Nephron (organoid): ENCODE measurements at regions not wholly inside any gene's neighbourhood (a gene's known extent, or its start where the extent isn't known, plus 50 kb on each side); places are given as distances from the start of the nearest gene placed in this dataset.

Experiments used
- H3K27ac Mint-ChIP-seq, 3 experiments: 2 replicates each; pipeline ENCODE4 v1.8.0; 2020; ENCODE audit warnings: mixed read lengths in 3 of 3, mild to moderate bottlenecking in 2 of 3, moderate library complexity in 1 of 3
- H3K27me3 Mint-ChIP-seq: 2 replicates; pipeline ENCODE4 v1.8.0; 2021; ENCODE audit warnings: low read depth, mild to moderate bottlenecking, moderate library complexity, mixed read lengths
- H3K36me3 Mint-ChIP-seq: 2 replicates; pipeline ENCODE4 v1.8.0; 2020; ENCODE audit warnings: low read depth, mixed read lengths
- H3K4me1 Mint-ChIP-seq: 2 replicates; pipeline ENCODE4 v1.8.0; 2020; ENCODE audit warnings: mixed read lengths
- H3K4me3 Mint-ChIP-seq, 3 experiments: 2 replicates each; pipeline ENCODE4 v1.8.0; 2020; ENCODE audit warnings: mild to moderate bottlenecking in 3 of 3, mixed read lengths in 3 of 3, moderate library complexity in 2 of 3
- H3K9me3 Mint-ChIP-seq: 2 replicates; pipeline ENCODE4 v1.8.0; 2020; ENCODE audit warnings: mixed read lengths
- TF ChIP-seq, protein P1 (sequence below), 3 experiments: fragments of 200-600 bp; sonication (generic); IDR thresholded peaks; one replicate each; pipeline ENCODE4 v1.5.0; 2021; ENCODE audit warnings: antibody characterized with exemption in 3 of 3; ENCODE audit not compliant: unreplicated experiment in 3 of 3

DNA sequence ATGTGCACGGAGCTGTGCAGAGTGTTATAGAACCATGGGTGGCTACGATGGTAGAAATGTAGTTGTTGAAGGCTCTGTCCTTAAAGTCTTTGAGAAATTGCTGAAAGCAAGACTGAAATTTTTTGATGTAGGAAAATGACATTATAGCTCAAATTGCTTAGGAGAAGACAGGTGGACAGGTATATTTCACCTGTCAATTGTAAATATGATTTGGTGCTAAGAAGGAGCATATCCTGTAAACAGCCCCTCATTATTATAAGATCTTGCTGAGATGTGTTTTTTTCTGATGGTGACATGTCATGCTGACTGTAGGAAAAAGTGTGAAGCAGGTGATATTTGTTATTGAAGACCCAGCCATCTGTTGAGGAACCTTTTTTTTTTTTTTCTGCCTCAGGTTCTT, 377.9 kb downstream of the PSAT1 start:
- H3K4me1 Mint-ChIP-seq, result peaks cover 12% of the 10 kb centered on the region
- no peaks in the 10 kb centered on the region for H3K9me3 Mint-ChIP-seq
- H3K27me3 Mint-ChIP-seq, result no peaks in the 10 kb centered on the region
- H3K36me3 Mint-ChIP-seq, result no peaks in the 10 kb centered on the region
- H3K4me3 Mint-ChIP-seq, result no peak overlapping the region
- no peak overlapping the region for H3K27ac Mint-ChIP-seq
- TF ChIP-seq, protein P1, sequence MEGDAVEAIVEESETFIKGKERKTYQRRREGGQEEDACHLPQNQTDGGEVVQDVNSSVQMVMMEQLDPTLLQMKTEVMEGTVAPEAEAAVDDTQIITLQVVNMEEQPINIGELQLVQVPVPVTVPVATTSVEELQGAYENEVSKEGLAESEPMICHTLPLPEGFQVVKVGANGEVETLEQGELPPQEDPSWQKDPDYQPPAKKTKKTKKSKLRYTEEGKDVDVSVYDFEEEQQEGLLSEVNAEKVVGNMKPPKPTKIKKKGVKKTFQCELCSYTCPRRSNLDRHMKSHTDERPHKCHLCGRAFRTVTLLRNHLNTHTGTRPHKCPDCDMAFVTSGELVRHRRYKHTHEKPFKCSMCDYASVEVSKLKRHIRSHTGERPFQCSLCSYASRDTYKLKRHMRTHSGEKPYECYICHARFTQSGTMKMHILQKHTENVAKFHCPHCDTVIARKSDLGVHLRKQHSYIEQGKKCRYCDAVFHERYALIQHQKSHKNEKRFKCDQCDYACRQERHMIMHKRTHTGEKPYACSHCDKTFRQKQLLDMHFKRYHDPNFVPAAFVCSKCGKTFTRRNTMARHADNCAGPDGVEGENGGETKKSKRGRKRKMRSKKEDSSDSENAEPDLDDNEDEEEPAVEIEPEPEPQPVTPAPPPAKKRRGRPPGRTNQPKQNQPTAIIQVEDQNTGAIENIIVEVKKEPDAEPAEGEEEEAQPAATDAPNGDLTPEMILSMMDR (IDR thresholded peaks at IDR 0.05; ENCODE audit: unreplicated experiment in 3 of 3), result no peak

DNA sequence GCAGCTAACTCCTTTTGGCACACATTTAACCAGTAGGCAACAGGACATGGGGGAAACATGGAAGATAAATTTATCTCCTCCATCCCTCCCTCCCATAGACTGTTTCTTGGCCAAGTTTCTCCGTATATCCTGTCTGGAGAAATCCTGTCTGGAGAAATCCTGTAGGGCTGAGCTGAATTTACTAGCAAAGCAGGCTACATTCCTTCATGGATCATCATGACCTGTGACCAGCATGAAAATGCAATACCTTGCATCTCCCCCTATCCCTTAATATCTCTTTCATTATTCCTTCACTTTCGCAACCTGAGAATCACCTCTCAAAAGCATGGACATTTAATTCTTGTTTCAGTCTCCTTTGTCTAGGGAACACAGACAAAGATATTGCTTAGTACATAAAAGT, 379.1 kb downstream of the PSAT1 start:
- Mint-ChIP-seq H3K9me3 (no peaks in the 10 kb centered on the region), H3K27me3 (no peaks in the 10 kb centered on the region), H3K4me1 (peaks cover 12% of the 10 kb centered on the region)

DNA sequence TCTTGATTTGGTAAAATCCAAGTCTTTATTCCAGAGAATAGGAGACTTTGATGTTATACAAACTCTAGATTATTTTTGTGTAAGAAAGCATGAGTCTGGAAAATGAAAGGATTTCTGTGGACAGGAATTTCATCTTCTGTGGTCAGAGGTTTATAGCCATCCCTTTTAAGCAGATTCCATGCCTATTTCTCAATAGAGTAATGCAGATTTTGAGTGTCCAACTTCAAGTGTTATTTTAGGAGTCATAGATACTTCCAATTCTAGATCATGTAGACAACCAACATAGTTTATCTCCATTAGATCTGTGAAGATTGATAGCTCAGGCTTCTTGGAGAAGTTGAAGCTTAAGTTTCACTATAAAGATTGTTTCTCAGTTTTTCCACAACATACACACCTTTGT, 379.7 kb downstream of the PSAT1 start:
- Mint-ChIP-seq H3K4me3 (no peak overlapping the region), H3K4me1 (peaks cover 9% of the 10 kb centered on the region), H3K27ac (peak overlapping the region in 1 of 3 experiments; percentile 0), H3K27me3 (no peaks in the 10 kb centered on the region), H3K36me3 (no peaks in the 10 kb centered on the region), H3K9me3 (no peaks in the 10 kb centered on the region)
- TF ChIP-seq, protein P1 (IDR thresholded peaks at IDR 0.05; ENCODE audit: unreplicated experiment in 3 of 3), result no peak

More for the DNA sequence above, 379.1 kb downstream of the PSAT1 start:
- no peak overlapping the region for H3K4me3 Mint-ChIP-seq
- H3K27ac Mint-ChIP-seq, result peak overlapping the region in 2 of 3 experiments; percentile 0
- TF ChIP-seq, protein P1 (IDR thresholded peaks at IDR 0.05; ENCODE audit: unreplicated experiment in 3 of 3), result no peak
- no peaks in the 10 kb centered on the region for H3K36me3 Mint-ChIP-seq

DNA sequence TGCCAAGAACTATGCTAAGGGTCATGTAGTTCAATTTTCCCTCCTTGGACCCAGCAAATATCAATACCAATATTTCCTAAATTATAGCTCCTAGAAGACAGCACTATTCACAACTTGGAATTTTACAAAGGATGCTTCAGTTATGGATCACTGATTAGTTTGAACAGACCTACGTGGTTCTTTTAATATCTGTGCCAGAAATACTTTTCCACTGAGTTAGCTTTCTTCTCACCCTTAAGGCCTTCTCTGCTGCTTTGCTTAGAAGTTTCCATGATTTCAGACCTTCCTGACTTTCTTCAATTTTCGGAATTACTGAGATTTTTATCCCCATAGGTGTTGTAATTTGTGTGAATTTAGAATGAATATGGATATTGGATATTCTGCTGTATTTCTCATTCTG, 380.4 kb downstream of the PSAT1 start:
- TF ChIP-seq, protein P1 (IDR thresholded peaks at IDR 0.05; ENCODE audit: unreplicated experiment in 3 of 3), result no peak
- Mint-ChIP-seq H3K4me1 (peaks cover 3% of the 10 kb centered on the region), H3K27me3 (no peaks in the 10 kb centered on the region), H3K27ac (no peak overlapping the region), H3K36me3 (no peaks in the 10 kb centered on the region), H3K9me3 (no peaks in the 10 kb centered on the region), H3K4me3 (no peak overlapping the region)

DNA sequence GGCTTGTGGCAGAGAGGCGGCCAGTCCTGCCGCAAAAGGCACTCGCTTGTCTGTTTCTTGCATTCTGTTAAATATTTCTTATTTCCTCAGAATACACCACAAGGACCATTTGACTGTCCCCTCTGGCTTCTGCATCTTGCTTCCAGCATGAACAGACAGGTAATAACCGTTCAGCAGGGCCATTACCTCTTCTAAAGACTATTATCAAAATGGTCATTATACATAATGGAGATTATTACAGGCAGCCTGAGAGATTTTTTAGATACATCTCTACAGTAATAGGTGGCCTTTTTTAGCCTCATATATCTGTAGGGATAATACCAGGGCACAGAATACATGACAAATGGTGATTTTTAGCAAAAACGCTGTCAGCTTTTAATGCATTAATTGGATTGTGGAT, 382.0 kb downstream of the PSAT1 start:
- Mint-ChIP-seq H3K4me1 (peaks cover 3% of the 10 kb centered on the region), H3K36me3 (no peaks in the 10 kb centered on the region), H3K9me3 (no peaks in the 10 kb centered on the region), H3K27me3 (no peaks in the 10 kb centered on the region), H3K4me3 (no peak overlapping the region), H3K27ac (no peak overlapping the region)
- TF ChIP-seq, protein P1 (IDR thresholded peaks at IDR 0.05; ENCODE audit: unreplicated experiment in 3 of 3), result no peak

DNA sequence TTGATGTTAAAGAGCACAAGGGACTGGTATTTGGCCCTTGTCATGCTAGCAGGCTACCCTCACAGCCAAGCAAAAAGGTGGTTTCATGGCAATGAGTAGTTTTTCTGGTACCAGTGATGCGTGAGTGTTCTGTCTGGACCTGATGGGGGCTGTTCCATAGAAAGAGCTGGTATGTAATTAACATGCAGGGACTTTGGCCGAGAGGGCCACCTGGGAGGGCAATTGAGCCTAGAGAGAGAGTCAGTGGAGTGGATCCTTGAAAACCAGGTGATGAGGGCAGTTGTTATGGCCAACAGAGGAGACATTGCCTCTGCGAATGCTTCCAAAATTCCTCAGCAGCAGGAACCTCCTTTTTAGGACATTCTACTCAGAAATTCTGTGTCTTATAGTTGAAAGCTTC, 383.3 kb downstream of the PSAT1 start:
- Mint-ChIP-seq H3K27ac (peak overlapping the region in 1 of 3 experiments; percentile 12), H3K4me3 (no peak overlapping the region), H3K9me3 (no peaks in the 10 kb centered on the region), H3K4me1 (peaks cover 3% of the 10 kb centered on the region), H3K36me3 (no peaks in the 10 kb centered on the region), H3K27me3 (no peaks in the 10 kb centered on the region)
- TF ChIP-seq, protein P1 (IDR thresholded peaks at IDR 0.05; ENCODE audit: unreplicated experiment in 3 of 3), result no peak
